GM19043 (cell line): ENCODE measurements at regions not wholly inside any gene's neighbourhood (a gene's known extent, or its start where the extent isn't known, plus 50 kb on each side); places are given as distances from the start of the nearest gene placed in this dataset.

Source experiments
- ATAC-seq: cut with Tn5 transposase; IDR thresholded peaks from one replicate; pipeline ENCODE4 v1.9.1; 2021; ENCODE audit warnings: low read depth; ENCODE audit not compliant: unreplicated experiment

DNA sequence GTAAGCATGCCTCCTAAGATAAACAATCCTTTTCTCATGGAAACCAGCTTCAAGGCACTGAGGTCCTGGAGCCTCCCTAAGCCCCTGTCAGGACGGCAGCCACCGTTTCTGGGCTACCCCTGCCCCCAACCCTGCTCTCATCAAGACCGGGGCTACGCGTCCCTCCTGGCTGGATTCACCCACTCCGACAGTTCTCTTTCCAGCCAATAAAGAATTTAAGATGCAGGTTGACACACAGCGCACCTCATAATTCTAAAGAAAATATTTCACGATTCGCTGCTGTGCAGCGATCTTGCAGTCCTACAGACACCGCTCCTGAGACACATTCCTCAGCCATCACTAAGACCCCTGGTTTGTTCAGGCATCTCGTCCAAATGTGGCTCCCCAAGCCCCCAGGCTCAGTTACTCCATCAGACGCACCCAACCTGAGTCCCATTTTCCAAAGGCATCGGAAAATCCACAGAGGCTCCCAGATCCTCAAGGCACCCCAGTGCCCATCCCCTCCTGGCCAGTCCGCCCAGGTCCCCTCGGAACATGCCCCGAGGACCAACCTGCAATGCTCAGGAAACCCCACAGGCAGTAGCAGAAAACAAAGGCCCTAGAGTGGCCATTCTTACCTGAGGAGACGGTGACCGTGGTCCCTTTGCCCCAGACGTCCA lies 336.3 kb downstream of the TMEM121 start:
- ATAC-seq, result no peak

DNA sequence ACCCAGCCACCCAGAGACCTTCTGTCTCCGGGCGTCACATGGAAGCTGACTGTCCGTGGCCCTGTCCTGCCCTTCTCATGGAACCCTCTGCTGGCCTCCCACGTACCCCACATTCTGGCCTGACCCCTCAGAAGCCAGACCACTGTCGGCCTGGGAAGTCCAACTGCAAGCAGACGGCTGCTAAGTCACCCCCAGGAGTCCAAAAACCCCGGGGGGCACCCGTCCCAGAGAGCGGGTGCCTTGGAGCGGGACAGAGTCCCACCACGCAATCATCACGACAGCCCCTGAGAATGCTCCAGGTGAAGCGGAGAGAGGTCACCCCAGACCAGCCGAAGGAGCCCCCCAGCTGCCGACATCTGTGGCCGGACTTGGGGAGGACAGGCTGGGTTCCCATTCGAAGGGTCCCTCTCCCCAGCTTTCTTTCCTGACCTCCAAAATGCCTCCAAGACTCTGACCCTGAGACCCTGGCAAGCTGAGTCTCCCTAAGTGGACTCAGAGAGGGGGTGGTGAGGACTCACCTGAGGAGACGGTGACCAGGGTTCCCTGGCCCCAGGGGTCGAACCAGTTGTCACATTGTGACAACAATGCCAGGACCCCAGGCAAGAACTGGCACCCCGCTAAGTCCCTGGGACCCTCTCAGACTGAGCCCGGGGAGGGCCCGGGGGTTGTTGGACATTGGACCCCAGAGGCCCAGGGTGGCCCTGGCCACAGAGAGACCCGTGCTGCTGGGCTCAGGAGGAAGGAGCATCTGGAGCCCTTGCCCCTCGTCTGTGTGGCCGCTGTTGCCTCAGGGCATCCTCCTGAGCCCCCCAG lies 337.1 kb downstream of the TMEM121 start:
- ATAC-seq, result no peak

DNA sequence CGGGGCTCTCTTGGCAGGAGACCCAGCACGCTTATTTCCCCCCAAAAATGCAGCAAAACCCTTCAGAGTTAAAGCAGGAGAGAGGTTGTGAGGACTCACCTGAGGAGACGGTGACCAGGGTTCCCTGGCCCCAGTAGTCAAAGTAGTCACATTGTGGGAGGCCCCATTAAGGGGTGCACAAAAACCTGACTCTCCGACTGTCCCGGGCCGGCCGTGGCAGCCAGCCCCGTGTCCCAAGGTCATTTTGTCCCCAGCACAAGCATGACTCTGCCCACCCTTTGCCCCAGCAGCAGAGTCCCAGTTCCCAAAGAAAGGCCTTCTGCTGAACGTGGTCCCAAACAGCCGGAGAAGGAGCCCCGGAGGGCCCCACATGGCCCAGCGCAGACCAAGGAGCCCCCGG lies 337.7 kb downstream of the TMEM121 start:
- ATAC-seq, result no peak

DNA sequence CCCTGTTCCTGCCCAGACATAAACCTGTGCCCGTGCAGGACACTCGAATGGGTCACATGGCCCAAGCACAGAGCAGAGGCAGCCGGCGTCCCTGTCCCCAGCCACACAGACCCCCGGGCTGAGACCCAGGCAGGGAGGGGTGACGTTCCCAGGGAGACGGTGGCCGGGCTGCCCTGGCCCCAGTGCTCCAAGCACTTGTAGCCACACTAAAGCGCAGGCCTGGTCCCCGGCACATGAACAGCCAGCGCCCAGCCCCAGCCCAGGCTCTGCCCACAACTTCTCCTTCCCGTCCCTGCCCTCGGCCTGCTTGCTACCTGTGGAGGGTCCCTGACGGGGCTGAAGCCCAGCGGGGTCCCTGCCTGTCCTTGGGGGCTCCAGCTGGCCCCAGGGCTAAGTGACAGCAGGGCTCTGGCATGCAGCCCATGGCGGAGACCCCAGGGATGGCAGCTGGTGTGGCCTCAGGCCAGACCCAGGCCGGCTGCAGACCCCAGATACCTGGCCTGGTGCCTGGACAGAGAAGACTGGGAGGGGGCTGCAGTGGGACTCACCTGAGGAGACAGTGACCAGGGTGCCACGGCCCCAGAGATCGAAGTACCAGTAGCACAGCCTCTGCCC lies 338.4 kb downstream of the TMEM121 start:
- no peak for ATAC-seq

DNA sequence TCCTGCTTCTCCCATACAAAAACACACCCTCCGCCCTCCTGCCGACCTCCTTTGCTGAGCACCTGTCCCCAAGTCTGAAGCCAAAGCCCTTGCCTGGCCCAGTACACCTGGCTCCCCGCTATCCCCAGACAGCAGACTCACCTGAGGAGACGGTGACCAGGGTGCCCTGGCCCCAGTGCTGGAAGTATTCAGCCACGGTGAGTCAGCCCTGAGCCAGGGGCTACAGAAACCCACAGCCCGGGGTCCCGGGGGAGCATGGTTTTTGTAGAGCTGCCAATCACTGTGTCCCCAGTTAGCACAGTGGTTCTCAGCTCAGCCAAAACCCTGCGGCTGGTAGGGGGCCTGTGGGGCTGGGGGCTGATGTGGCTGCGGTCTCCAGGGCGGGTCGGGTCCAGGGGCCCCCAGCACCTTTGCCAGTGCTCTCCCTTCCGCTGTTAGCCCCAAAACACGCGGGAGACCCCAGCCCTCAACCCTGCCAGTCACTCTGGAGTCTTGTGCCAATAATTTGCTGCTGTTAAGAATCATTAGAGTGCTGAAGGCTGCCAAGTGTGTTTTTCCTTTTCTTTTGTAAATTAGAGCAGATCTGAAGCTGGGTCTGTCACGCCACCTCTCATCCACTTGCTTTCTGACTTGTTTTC lies 339.0 kb downstream of the TMEM121 start:
- no peak for ATAC-seq

DNA sequence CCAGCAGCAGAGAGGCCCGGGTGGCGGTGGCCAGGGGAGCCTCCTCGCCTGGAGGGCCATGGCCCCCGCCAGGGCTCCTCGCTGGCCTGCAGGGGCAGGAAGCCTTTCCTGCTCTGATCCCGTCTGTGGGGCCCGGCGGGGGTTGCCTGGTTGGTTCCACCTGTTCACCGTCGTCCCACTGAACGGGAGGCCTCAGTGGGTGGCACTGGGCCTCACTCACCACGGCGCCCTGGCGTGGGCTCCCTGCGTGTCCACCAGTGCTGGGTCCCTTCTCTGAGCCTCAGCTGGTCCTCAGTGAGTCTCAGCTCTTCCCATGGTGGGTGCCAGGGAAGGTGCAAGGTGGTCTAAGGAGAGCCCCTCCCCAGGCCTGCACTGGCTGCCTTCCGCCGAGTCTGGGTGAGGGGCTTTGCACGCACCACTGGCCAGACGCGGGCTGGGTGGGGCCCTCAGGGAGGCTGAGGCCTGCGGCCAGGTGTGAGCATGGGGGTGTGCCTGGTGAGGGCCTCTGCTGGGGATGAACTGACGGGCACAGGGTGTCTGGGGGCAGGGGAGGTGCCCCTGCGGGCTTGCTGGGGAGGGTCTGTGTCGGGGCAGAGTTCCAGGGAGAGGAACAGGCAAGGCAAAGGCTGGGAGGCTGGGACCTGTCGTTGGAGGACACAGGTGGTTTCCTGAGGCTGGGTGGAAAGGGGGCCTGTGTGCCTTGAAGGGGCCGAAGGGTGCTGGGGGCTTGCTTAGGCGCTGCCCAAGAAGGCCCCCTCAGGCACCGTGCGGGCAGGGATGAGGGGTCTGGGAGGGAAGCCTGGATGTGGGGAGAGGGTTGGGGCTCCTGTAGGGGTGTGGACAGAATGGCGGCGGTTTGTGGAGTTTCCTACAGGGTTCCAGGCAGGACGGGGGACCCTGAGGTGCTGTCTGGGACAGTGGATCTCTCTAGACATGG lies 339.8 kb downstream of the TMEM121 start:
- no peak for ATAC-seq

DNA sequence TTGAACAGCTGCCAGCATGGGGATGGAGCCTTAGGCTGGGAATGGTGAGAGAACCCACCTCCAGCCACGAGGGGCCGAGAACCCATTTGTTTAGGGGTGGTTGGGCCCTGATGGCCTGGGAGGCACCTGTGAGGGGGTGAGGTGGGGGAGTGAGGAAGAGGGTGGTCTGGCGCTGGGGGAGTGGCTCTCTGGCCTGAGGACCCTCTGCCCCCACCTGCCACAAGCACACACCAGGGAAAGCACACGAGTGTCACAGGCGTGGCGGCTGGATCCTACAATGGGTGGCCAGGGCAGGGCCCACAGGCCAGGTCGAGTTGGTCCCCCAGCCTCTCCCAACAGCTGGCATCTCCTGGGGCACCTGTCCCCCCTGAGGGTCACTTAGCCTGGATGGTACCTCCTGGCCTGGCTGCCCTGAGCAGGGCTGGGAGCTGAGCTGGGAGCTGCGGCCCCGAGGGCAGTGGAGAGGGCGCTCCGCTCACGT lies 340.5 kb downstream of the TMEM121 start:
- ATAC-seq, result no peak

DNA sequence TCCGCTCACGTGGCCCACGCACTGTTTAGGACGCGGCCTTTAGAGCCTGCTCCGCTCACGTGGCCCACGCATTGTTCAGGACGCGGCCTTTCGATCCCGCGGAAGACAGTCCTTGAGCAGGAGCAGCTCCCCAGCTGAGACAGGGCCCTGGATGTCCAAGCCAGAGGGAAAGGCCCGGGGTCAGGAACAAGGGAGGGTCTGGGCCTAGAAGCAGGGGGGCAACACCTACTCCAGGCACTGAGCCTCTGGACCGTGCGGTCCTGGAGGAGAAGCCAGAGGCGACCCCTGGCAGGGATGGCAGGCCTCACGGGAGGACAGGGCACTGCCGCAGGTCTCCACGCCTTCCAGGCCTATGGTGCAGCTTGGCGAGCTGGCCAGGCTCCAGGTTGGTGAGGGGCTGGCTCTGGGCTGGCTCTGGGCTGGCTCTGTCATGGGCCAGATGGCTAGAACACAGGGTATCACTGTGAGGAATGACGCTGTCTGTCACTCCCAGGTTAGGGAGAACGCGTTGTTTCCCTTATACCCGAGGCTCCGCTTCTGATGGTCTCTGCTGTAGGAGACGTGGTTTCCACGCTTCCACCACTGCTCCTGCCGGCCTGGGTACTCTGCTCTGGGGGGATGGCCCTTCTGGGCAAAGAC lies 341.7 kb downstream of the TMEM121 start:
- no peak for ATAC-seq

DNA sequence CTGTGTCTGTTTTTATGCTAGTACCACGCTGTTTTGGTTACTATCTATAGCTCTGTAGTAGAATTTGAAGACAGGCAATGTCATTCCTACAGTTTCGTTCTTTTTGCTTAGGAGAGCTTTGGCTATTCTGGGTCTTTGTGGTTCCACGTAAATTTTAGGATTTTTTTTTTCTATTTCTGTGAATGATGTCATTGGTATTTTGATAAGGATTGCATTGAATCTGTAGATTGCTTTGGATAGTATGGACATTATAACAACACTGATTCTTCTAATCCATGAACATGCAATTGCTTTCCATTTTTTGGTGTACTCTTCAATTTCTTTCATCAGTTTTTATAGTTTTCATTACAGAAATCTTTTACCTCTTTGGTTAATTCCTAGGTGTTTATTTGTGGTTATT lies 345.2 kb downstream of the TMEM121 start:
- no peak for ATAC-seq

DNA sequence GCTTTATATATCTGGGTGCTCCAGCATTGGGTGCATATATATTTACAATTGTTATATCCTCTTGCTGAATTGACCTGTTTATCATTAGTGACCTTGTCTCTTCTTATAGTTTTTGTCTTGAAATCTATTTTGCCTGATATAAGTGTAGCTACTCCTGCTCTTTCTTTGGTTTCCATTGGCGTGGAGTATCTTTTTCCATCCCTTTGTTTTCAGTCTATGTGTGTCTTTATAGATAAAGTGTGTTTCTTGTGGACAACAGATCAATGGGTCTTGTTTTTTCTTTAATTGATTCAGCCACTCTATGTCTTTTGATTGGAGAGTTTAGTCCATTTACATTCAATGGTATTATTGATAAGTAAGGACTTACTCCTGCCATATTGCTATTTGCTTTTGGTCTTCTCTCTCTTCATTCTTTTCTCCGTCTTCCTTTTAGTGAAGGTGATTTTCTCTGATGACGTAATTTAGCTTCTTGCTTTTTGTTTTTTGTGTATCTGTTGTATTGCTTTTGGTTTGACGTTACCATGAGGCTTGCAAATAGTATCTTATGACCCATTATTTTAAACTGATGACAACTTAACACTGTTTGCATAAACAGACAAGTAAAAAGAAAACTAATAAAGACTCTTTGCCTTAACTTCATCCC lies 347.6 kb downstream of the TMEM121 start:
- no peak for ATAC-seq

DNA sequence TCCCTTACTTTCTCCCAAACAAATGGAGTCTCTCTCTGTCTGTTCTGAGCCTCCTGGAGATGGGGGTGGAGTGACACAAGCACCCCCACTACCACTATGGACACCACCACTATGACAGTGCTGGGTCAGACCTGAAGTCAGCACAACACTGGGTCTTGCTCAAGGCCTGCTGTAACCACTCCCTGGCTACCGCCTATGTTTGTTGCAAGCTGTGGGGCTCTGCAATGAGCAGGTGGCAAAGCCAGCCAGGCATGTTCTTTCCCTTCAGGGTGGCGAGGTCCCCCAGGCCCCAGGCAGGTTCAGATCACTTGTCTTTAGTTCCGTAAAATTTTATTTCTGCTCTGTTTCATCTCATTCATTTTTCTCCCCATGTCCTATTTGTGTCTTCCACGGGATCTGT lies 349.8 kb downstream of the TMEM121 start:
- no peak for ATAC-seq

DNA sequence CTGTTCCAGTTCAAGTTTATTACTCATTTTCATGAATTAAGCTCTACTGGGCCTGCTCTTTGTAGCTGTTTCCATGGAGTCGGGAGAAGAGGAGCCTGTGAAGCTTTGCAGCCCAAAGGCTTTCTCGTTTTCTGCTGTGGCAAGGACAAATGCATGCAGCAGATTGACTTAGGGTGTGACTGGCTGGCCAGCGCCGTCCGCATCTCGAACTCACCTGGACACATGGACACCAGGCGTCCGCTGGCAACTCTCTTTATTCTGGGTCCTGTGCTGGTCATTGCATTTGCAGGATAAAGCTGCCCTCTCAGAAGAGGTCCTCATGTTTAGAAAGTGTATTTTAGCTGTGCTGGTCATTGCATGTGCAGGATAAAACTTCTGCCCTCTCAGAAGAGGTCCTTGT lies 350.4 kb downstream of the TMEM121 start:
- no peak for ATAC-seq

DNA sequence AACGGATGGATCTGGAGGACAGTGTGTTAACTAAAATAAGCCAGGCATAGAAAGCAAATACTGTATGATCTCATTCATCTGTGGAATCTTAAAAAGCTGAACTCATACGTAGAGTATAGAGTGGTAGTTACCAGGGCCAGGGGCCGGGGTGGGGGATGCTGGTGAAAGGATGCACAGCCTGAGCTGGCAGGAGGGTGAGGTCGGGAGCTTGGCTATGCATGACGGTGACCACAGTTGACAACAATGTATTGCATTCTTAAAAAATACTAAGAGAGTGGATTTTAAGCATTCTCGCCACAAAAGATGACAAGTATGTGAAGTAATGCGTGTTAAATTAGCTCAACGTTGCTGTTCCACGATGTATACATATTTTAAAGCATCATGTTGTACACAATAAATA lies 351.3 kb downstream of the TMEM121 start:
- ATAC-seq, result no peak

DNA sequence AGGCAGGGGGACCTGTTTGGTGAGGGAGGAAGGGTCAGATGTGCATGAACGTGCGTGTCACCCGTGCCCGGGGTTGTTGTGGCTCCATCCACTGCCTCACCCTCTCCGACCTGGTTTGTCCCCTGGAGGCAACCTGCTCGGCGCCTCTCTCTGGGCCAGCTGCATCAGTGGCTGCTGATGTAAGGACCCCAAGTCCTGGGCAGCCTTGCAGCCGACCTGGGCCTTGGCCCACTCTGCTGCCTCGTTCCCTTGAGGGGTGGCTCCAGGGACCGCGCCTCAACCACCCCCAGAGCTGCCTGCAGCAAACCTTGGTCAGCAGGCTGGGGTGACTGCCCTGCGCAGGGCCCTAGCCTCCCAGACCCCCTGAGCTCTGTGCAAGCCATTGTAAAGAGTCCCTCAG lies 351.7 kb downstream of the TMEM121 start:
- no peak for ATAC-seq

DNA sequence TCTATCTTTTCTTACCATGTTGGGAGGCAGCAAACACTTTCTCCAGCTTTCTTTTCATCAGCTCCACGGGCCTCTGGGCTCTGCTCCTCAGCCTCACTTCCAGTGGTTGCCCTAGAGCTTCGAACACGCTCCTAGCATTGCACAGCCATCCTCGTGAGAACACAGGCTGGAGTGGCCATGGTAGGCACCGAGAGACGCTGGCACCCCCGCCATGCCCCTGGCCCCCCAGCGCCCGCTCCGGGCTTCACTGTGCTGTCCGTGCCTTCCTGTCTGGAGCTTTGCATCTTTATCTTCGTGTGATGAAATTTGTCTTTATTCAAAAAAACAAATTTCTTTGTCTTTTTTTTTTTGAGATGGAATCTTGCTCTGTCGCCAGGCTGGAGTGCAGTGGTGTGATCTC lies 352.2 kb downstream of the TMEM121 start:
- ATAC-seq, result no peak

DNA sequence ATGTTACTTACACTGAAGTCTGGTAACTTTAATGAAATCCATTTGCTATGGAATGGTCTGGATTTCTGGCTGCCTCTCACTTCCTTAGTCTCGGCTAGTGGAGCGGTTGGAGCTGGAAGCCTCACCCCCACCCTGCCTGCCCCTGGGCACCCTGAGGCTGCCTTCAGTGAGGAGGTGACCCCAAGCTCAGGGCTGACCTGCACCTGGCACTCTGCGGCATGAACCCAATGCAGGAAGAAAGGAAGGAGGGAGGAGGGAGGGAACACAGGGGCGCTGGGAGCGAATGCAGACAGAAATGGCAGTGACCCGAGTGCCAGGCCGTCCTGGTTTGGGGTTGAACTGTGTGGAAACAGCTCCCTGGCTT lies 353.1 kb downstream of the TMEM121 start:
- no peak for ATAC-seq

DNA sequence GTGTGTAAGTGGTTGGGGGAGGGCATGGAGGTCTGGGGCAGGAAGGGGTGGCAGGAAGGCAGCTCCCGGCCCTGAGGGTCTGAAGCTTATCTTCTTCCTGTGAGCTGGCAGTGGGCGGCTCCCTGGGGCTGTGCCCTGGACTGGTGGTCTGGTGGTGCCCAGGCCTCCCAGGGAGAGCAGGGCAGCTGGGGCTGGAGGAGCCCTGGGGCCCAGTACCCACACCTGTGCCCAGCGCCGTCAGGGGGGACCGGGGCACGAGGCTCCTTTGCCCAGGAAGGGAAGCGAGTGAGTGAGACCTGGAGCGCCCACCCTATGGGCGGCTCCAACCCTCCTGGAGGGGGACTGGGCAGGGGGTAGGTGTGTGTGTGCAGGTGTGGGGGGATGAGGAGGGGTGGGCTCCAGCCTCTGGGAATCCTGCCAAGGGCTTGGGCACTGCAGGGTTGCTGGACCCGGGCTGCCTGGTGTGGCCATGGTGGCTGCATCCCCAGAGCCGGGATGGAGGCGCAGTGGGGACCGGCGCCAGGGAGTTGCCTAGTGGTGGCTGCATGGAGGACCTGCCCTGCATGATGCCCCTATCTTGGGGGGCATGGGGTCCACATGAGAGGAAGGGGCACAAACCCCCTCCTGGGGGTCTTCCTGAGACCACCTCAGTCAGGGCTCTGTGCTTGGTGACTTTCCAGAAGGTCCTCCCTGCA lies 353.6 kb downstream of the TMEM121 start:
- ATAC-seq, result no peak

DNA sequence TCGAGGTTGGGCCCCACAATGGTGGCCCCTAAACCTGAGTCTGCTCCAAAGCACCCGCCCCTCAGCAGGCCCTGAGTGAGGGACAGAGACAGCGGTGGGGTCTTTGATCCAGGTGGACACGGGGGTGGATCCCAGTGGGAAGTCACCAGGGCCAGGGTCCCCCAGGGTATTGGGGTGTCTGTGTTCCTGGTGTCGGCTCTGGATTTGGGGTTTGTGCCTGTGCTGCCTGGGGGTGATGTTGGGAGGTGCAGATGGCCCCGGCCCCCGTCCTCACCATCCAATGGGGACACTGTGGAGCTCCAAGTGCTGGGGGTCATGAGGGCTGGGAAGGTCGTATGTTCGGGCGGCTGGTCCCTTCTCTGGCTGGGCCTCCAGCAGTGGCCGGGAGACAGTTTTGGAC lies 354.2 kb downstream of the TMEM121 start:
- no peak for ATAC-seq
